Activated naive CD4-positive, alpha-beta T cell treated with anti-CD3 and anti-CD28 coated beads, Interleukin-2, amount 50 U/mL, for 24 hours (primary cell): ENCODE measurements at regions not wholly inside any gene's neighbourhood (a gene's known extent, or its start where the extent isn't known, plus 50 kb on each side); places are given as distances from the start of the nearest gene placed in this dataset.

Experiments
- H3K27ac Mint-ChIP-seq: one replicate; pipeline ENCODE4 v1.8.0; 2021; ENCODE audit warnings: mild to moderate bottlenecking, mixed read lengths
- H3K27me3 Mint-ChIP-seq: one replicate; pipeline ENCODE4 v1.8.0; 2021; ENCODE audit warnings: mixed read lengths
- H3K36me3 Mint-ChIP-seq: one replicate; pipeline ENCODE4 v1.8.0; 2021; ENCODE audit warnings: mixed read lengths
- H3K4me1 Mint-ChIP-seq: one replicate; pipeline ENCODE4 v1.8.0; 2021; ENCODE audit warnings: mixed read lengths
- H3K4me3 Mint-ChIP-seq: one replicate; pipeline ENCODE4 v1.8.0; 2021; ENCODE audit warnings: mild to moderate bottlenecking, mixed read lengths
- H3K9me3 Mint-ChIP-seq: one replicate; pipeline ENCODE4 v1.8.0; 2021; ENCODE audit warnings: mixed read lengths

GRCh38 chr13:63206461-63206860 lies 1790.8 kb upstream of the PCDH20 start:
- no peak overlapping the region for H3K27ac Mint-ChIP-seq
- H3K4me1 Mint-ChIP-seq = no peaks in the 10 kb centered on the region
- H3K9me3 Mint-ChIP-seq = no peaks in the 10 kb centered on the region
- H3K4me3 Mint-ChIP-seq = no peak overlapping the region
- H3K36me3 Mint-ChIP-seq = no peaks in the 10 kb centered on the region
- H3K27me3 Mint-ChIP-seq = no peaks in the 10 kb centered on the region

GRCh38 chr13:63201493-63201892 lies 1785.8 kb upstream of the PCDH20 start:
- no peaks in the 10 kb centered on the region for H3K27me3 Mint-ChIP-seq
- no peaks in the 10 kb centered on the region for H3K36me3 Mint-ChIP-seq
- H3K4me3 Mint-ChIP-seq = no peak overlapping the region
- H3K4me1 Mint-ChIP-seq = no peaks in the 10 kb centered on the region
- no peaks in the 10 kb centered on the region for H3K9me3 Mint-ChIP-seq
- H3K27ac Mint-ChIP-seq = no peak overlapping the region

GRCh38 chr13:63199508-63199907 lies 1783.9 kb upstream of the PCDH20 start:
- H3K27ac Mint-ChIP-seq = no peak overlapping the region
- H3K4me3 Mint-ChIP-seq = no peak overlapping the region
- H3K27me3 Mint-ChIP-seq = no peaks in the 10 kb centered on the region
- H3K36me3 Mint-ChIP-seq = no peaks in the 10 kb centered on the region
- no peaks in the 10 kb centered on the region for H3K9me3 Mint-ChIP-seq
- H3K4me1 Mint-ChIP-seq = no peaks in the 10 kb centered on the region

- Mint-ChIP-seq H3K27ac (no peak overlapping the region), H3K4me3 (no peak overlapping the region), H3K4me1 (no peaks in the 10 kb centered on the region), H3K27me3 (no peaks in the 10 kb centered on the region), H3K36me3 (no peaks in the 10 kb centered on the region), H3K9me3 (no peaks in the 10 kb centered on the region)
Measured at GRCh38 chr13:63198071-63198470, 1782.4 kb upstream of the PCDH20 start.

GRCh38 chr13:63195726-63196125 lies 1780.1 kb upstream of the PCDH20 start:
- H3K36me3 Mint-ChIP-seq = no peaks in the 10 kb centered on the region
- H3K4me3 Mint-ChIP-seq = no peak overlapping the region
- H3K9me3 Mint-ChIP-seq = no peaks in the 10 kb centered on the region
- no peaks in the 10 kb centered on the region for H3K27me3 Mint-ChIP-seq
- H3K4me1 Mint-ChIP-seq = no peaks in the 10 kb centered on the region
- no peak overlapping the region for H3K27ac Mint-ChIP-seq

- H3K9me3 Mint-ChIP-seq = peaks cover 5% of the 10 kb centered on the region
- no peaks in the 10 kb centered on the region for H3K36me3 Mint-ChIP-seq
- H3K4me3 Mint-ChIP-seq = no peak overlapping the region
- H3K27me3 Mint-ChIP-seq = no peaks in the 10 kb centered on the region
- no peaks in the 10 kb centered on the region for H3K4me1 Mint-ChIP-seq
- H3K27ac Mint-ChIP-seq = no peak overlapping the region
Measured at GRCh38 chr13:63190742-63191141, 1775.1 kb upstream of the PCDH20 start.

GRCh38 chr13:63190219-63190618 lies 1774.6 kb upstream of the PCDH20 start:
- no peaks in the 10 kb centered on the region for H3K27me3 Mint-ChIP-seq
- no peak overlapping the region for H3K4me3 Mint-ChIP-seq
- H3K9me3 Mint-ChIP-seq = peaks cover 5% of the 10 kb centered on the region
- H3K36me3 Mint-ChIP-seq = no peaks in the 10 kb centered on the region
- H3K4me1 Mint-ChIP-seq = no peaks in the 10 kb centered on the region
- H3K27ac Mint-ChIP-seq = no peak overlapping the region

- no peaks in the 10 kb centered on the region for H3K4me1 Mint-ChIP-seq
- H3K27ac Mint-ChIP-seq = no peak overlapping the region
- no peaks in the 10 kb centered on the region for H3K27me3 Mint-ChIP-seq
- H3K4me3 Mint-ChIP-seq = no peak overlapping the region
- H3K36me3 Mint-ChIP-seq = no peaks in the 10 kb centered on the region
- H3K9me3 Mint-ChIP-seq = peaks cover 5% of the 10 kb centered on the region
Measured at GRCh38 chr13:63189712-63190111, 1774.1 kb upstream of the PCDH20 start.

- H3K27me3 Mint-ChIP-seq = no peaks in the 10 kb centered on the region
- no peak overlapping the region for H3K4me3 Mint-ChIP-seq
- H3K36me3 Mint-ChIP-seq = no peaks in the 10 kb centered on the region
- H3K27ac Mint-ChIP-seq = no peak overlapping the region
- no peaks in the 10 kb centered on the region for H3K4me1 Mint-ChIP-seq
- H3K9me3 Mint-ChIP-seq = peaks cover 5% of the 10 kb centered on the region
Measured at GRCh38 chr13:63184693-63185092, 1769.0 kb upstream of the PCDH20 start.

- H3K36me3 Mint-ChIP-seq = no peaks in the 10 kb centered on the region
- H3K9me3 Mint-ChIP-seq = peaks cover 9% of the 10 kb centered on the region
- no peak overlapping the region for H3K27ac Mint-ChIP-seq
- H3K4me1 Mint-ChIP-seq = no peaks in the 10 kb centered on the region
- H3K27me3 Mint-ChIP-seq = no peaks in the 10 kb centered on the region
- H3K4me3 Mint-ChIP-seq = no peak overlapping the region
Measured at GRCh38 chr13:63175536-63175935, 1759.9 kb upstream of the PCDH20 start.

GRCh38 chr13:63167699-63168337 lies 1752.2 kb upstream of the PCDH20 start:
- Mint-ChIP-seq H3K27me3 (no peaks in the 10 kb centered on the region), H3K36me3 (no peaks in the 10 kb centered on the region), H3K4me1 (no peaks in the 10 kb centered on the region), H3K27ac (no peak overlapping the region), H3K9me3 (no peaks in the 10 kb centered on the region), H3K4me3 (no peak overlapping the region)

- Mint-ChIP-seq H3K27me3 (no peaks in the 10 kb centered on the region), H3K27ac (no peak overlapping the region), H3K9me3 (peaks cover 10% of the 10 kb centered on the region), H3K4me3 (no peak overlapping the region), H3K4me1 (no peaks in the 10 kb centered on the region), H3K36me3 (no peaks in the 10 kb centered on the region)
Measured at GRCh38 chr13:63166345-63166744, 1750.7 kb upstream of the PCDH20 start.

GRCh38 chr13:63163903-63164302 lies 1748.3 kb upstream of the PCDH20 start:
- H3K4me1 Mint-ChIP-seq = no peaks in the 10 kb centered on the region
- no peak overlapping the region for H3K27ac Mint-ChIP-seq
- H3K4me3 Mint-ChIP-seq = no peak overlapping the region
- H3K27me3 Mint-ChIP-seq = no peaks in the 10 kb centered on the region
- peaks cover 15% of the 10 kb centered on the region for H3K9me3 Mint-ChIP-seq
- no peaks in the 10 kb centered on the region for H3K36me3 Mint-ChIP-seq

GRCh38 chr13:63161219-63161618 lies 1745.6 kb upstream of the PCDH20 start:
- peaks cover 19% of the 10 kb centered on the region for H3K9me3 Mint-ChIP-seq

GRCh38 chr13:63156816-63157215 lies 1741.2 kb upstream of the PCDH20 start:
- Mint-ChIP-seq H3K27ac (no peak overlapping the region), H3K4me3 (no peak overlapping the region), H3K4me1 (no peaks in the 10 kb centered on the region), H3K36me3 (no peaks in the 10 kb centered on the region), H3K27me3 (no peaks in the 10 kb centered on the region), H3K9me3 (peaks cover 18% of the 10 kb centered on the region)

More at GRCh38 chr13:63161219-63161618, 1745.6 kb upstream of the PCDH20 start:
- H3K27ac Mint-ChIP-seq = no peak overlapping the region
- H3K36me3 Mint-ChIP-seq = no peaks in the 10 kb centered on the region
- H3K4me1 Mint-ChIP-seq = no peaks in the 10 kb centered on the region
- H3K27me3 Mint-ChIP-seq = no peaks in the 10 kb centered on the region
- H3K4me3 Mint-ChIP-seq = no peak overlapping the region

- peaks cover 6% of the 10 kb centered on the region for H3K9me3 Mint-ChIP-seq
- no peaks in the 10 kb centered on the region for H3K36me3 Mint-ChIP-seq
- H3K27ac Mint-ChIP-seq = no peak overlapping the region
- no peaks in the 10 kb centered on the region for H3K27me3 Mint-ChIP-seq
- no peak overlapping the region for H3K4me3 Mint-ChIP-seq
- no peaks in the 10 kb centered on the region for H3K4me1 Mint-ChIP-seq
Measured at GRCh38 chr13:63149375-63149774, 1733.7 kb upstream of the PCDH20 start.

- Mint-ChIP-seq H3K4me3 (no peak overlapping the region), H3K9me3 (peaks cover 4% of the 10 kb centered on the region), H3K4me1 (no peaks in the 10 kb centered on the region), H3K27me3 (no peaks in the 10 kb centered on the region), H3K27ac (no peak overlapping the region), H3K36me3 (no peaks in the 10 kb centered on the region)
Measured at GRCh38 chr13:63139277-63139676, 1723.6 kb upstream of the PCDH20 start.
